Fibroblast of lung (primary cell): ENCODE measurements at regions not wholly inside any gene's neighbourhood (a gene's known extent, or its start where the extent isn't known, plus 50 kb on each side); places are given as distances from the start of the nearest gene placed in this dataset.
A peak's percentile ranks its signal among the peaks of the same experiment; 100 is the strongest.

Source experiments
- DNase-seq, 2 donors: peaks; one replicate each; pipeline versions ENCODE4 v3.0.0 to v3.0.0-alpha.2; 2010; ENCODE audit warnings: low read depth in 2 of 2
- H2AFZ ChIP-seq: 2 replicates; pipeline ENCODE4 v1.5.1; 2012; ENCODE audit warnings: low read length, control low read depth, inconsistent platforms
- H3K27ac ChIP-seq: 2 replicates; pipeline ENCODE4 v1.5.1; 2011; ENCODE audit warnings: low read length, control low read depth; ENCODE audit not compliant: insufficient read depth
- H3K27me3 ChIP-seq: 2 replicates; pipeline ENCODE4 v1.5.1; 2011; ENCODE audit warnings: mild to moderate bottlenecking, low read length; ENCODE audit not compliant: control insufficient read depth, insufficient read depth
- H3K36me3 ChIP-seq: 2 replicates; pipeline ENCODE4 v1.5.1; 2011; ENCODE audit warnings: low read length; ENCODE audit not compliant: control insufficient read depth, insufficient read depth
- H3K4me1 ChIP-seq: 2 replicates; pipeline ENCODE4 v1.5.1; 2011; ENCODE audit warnings: low read length; ENCODE audit not compliant: control insufficient read depth, insufficient read depth; ENCODE audit errors: extremely low read depth
- H3K4me2 ChIP-seq: 2 replicates; pipeline ENCODE4 v1.5.1; 2011; ENCODE audit warnings: low read length, control low read depth; ENCODE audit not compliant: insufficient read depth; ENCODE audit errors: extremely low read depth
- H3K4me3 ChIP-seq, 4 experiments: fragments of 200-600 bp in 1 of 4; sonication (generic) in 1 of 4; replicated peaks in 1 of 4; 2 replicates each; pipeline ENCODE4 v1.5.1; 2011 to 2016; ENCODE audit warnings: low read length in 4 of 4, low read depth in 3 of 4, mild to moderate bottlenecking in 3 of 4, control low read depth in 2 of 4, inconsistent platforms in 1 of 4, mixed read lengths in 1 of 4; ENCODE audit not compliant: insufficient read depth in 1 of 4; ENCODE audit errors: control extremely low read depth in 1 of 4
- H3K79me2 ChIP-seq: 2 replicates; pipeline ENCODE4 v1.5.1; 2012; ENCODE audit warnings: mild to moderate bottlenecking, low read length, inconsistent platforms; ENCODE audit not compliant: control insufficient read depth, insufficient read depth
- H3K9ac ChIP-seq: 2 replicates; pipeline ENCODE4 v1.5.1; 2011; ENCODE audit warnings: mild to moderate bottlenecking, low read length, control low read depth; ENCODE audit not compliant: insufficient read depth
- H3K9me3 ChIP-seq: 2 replicates; pipeline ENCODE4 v1.5.1; 2012; ENCODE audit warnings: low read depth, low read length; ENCODE audit not compliant: control insufficient read depth, insufficient read depth
- H4K20me1 ChIP-seq: 2 replicates; pipeline ENCODE4 v1.5.1; 2011; ENCODE audit warnings: low read length; ENCODE audit not compliant: control insufficient read depth, insufficient read depth; ENCODE audit errors: extremely low read depth
- CTCF ChIP-seq, 2 donors: IDR thresholded peaks in 1 of 2; conservative IDR thresholded peaks in 1 of 2; 1 replicate in 1 of 2; 2 replicates in 1 of 2; pipeline ENCODE4 v1.5.1; 2011 to 2012; ENCODE audit warnings: low read length in 2 of 2, control low read depth in 1 of 2, inconsistent platforms in 1 of 2, low read depth in 1 of 2, mild to moderate bottlenecking in 1 of 2
- EZH2 ChIP-seq: IDR thresholded peaks from 2 replicates; pipeline ENCODE4 v1.5.1; 2012; ENCODE audit warnings: low read length, control low read depth, mild to moderate bottlenecking; ENCODE audit errors: missing control alignments

GRCh38 chr3:634511-634910 is 437.9 kb downstream of the CHL1 start:
- Histone ChIP-seq H3K4me1 (no peaks in the 10 kb centered on the region), H3K4me3 (no peak overlapping the region), H3K27me3 (no peaks in the 10 kb centered on the region), H3K27ac (no peak overlapping the region), H3K79me2 (no peaks in the 10 kb centered on the region), H3K36me3 (no peaks in the 10 kb centered on the region), H3K9me3 (no peaks in the 10 kb centered on the region), H2AFZ (no peak overlapping the region), H4K20me1 (no peaks in the 10 kb centered on the region), H3K4me2 (no peak overlapping the region), H3K9ac (no peak overlapping the region)
- no peak for DNase-seq
- TF ChIP-seq CTCF (conservative IDR thresholded peaks at IDR 0.05 in 1 of 2, IDR thresholded peaks at IDR 0.05 in 1 of 2; ENCODE audit: low read depth in 1 of 2, low read length in 2 of 2): no peak

- Histone ChIP-seq H2AFZ (no peak overlapping the region), H3K9me3 (no peaks in the 10 kb centered on the region), H3K4me2 (no peak overlapping the region), H3K9ac (no peak overlapping the region), H3K27me3 (no peaks in the 10 kb centered on the region), H3K36me3 (no peaks in the 10 kb centered on the region), H3K27ac (no peak overlapping the region), H4K20me1 (no peaks in the 10 kb centered on the region), H3K79me2 (no peaks in the 10 kb centered on the region), H3K4me1 (no peaks in the 10 kb centered on the region), H3K4me3 (no peak overlapping the region)
- TF ChIP-seq CTCF (conservative IDR thresholded peaks at IDR 0.05 in 1 of 2, IDR thresholded peaks at IDR 0.05 in 1 of 2; ENCODE audit: low read depth in 1 of 2, low read length in 2 of 2): no peak
- TF ChIP-seq EZH2: no peak
- peak in 1 of 2 donors; percentile 2 for DNase-seq
These were observed 438.8 kb downstream of the CHL1 start for GRCh38 chr3:635393-635792.

GRCh38 chr3:643376-643775 is 446.8 kb downstream of the CHL1 start:
- H3K4me3 ChIP-seq: no peak overlapping the region
- no peaks in the 10 kb centered on the region for H3K9me3 ChIP-seq
- H3K27ac ChIP-seq: no peak overlapping the region
- no peaks in the 10 kb centered on the region for H3K27me3 ChIP-seq
- H4K20me1 ChIP-seq: no peaks in the 10 kb centered on the region
- no peak overlapping the region for H3K9ac ChIP-seq
- no peak for DNase-seq
- no peak overlapping the region for H2AFZ ChIP-seq
- no peaks in the 10 kb centered on the region for H3K36me3 ChIP-seq
- H3K79me2 ChIP-seq: no peaks in the 10 kb centered on the region
- no peak for TF ChIP-seq CTCF (conservative IDR thresholded peaks at IDR 0.05 in 1 of 2, IDR thresholded peaks at IDR 0.05 in 1 of 2; ENCODE audit: low read depth in 1 of 2, low read length in 2 of 2)
- no peaks in the 10 kb centered on the region for H3K4me1 ChIP-seq
- H3K4me2 ChIP-seq: no peak overlapping the region
